Liver (tissue), 3 donors: ENCODE measurements at regions not wholly inside any gene's neighbourhood (a gene's known extent, or its start where the extent isn't known, plus 50 kb on each side); places are given as distances from the start of the nearest gene placed in this dataset.

Source experiments
- RAD21 ChIP-seq, 2 donors: IDR thresholded peaks; 2 replicates each; pipeline ENCODE4 v1.6.1; 2016; ENCODE audit warnings: antibody characterized with exemption in 2 of 2, mild to moderate bottlenecking in 2 of 2
- TF ChIP-seq, protein P1 (sequence below): fragments of 150-350 bp; IDR thresholded peaks from 2 replicates; pipeline ENCODE4 v1.5.1; 2017; ENCODE audit warnings: improper control_type of control experiment, low read depth, low read length; ENCODE audit not compliant: missing input control
- TF ChIP-seq, protein P2 (sequence below): IDR thresholded peaks from 2 replicates; pipeline ENCODE4 v1.6.1; 2016; ENCODE audit warnings: antibody characterized with exemption
- TF ChIP-seq, protein P3 (sequence below): IDR thresholded peaks from 2 replicates; pipeline ENCODE4 v1.6.1; 2016; ENCODE audit warnings: antibody characterized with exemption
- donor health status: healthy.
- donor health status: healthy.

DNA sequence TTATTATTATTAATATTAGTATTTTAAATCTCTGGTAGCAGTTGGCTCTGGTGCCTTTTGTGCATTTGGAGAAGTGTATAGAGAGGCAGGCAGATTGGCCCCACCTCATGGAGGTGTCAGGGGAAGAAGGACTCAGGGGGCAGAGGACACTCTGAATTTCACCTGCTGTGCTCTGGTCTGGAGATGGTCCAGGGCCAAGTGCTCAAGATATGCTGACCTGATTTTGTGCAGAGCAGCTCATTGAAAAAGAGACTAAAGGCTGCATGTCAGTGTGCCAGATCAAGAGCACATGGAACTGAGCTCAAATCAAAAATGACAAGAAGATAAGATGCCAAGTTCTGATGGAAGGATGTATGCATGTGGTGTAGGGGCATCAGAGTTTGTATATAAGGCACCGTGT lies 323.6 kb upstream of the TNP1 start:
- TF ChIP-seq, protein P1, sequence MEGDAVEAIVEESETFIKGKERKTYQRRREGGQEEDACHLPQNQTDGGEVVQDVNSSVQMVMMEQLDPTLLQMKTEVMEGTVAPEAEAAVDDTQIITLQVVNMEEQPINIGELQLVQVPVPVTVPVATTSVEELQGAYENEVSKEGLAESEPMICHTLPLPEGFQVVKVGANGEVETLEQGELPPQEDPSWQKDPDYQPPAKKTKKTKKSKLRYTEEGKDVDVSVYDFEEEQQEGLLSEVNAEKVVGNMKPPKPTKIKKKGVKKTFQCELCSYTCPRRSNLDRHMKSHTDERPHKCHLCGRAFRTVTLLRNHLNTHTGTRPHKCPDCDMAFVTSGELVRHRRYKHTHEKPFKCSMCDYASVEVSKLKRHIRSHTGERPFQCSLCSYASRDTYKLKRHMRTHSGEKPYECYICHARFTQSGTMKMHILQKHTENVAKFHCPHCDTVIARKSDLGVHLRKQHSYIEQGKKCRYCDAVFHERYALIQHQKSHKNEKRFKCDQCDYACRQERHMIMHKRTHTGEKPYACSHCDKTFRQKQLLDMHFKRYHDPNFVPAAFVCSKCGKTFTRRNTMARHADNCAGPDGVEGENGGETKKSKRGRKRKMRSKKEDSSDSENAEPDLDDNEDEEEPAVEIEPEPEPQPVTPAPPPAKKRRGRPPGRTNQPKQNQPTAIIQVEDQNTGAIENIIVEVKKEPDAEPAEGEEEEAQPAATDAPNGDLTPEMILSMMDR: no peak
- TF ChIP-seq RAD21 (IDR thresholded peaks at IDR 0.05): no peak
- TF ChIP-seq, protein P2, sequence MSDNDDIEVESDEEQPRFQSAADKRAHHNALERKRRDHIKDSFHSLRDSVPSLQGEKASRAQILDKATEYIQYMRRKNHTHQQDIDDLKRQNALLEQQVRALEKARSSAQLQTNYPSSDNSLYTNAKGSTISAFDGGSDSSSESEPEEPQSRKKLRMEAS: no peak
- TF ChIP-seq, protein P3, sequence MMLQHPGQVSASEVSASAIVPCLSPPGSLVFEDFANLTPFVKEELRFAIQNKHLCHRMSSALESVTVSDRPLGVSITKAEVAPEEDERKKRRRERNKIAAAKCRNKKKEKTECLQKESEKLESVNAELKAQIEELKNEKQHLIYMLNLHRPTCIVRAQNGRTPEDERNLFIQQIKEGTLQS: no peak
